ENCODE measurements at regions not wholly inside any gene's neighbourhood (a gene's known extent, or its start where the extent isn't known, plus 50 kb on each side); places are given as distances from the start of the nearest gene placed in this dataset.

- ChIA-PET SMC1A (ENCODE audit: uncharacterized antibody, unreplicated experiment) (no interaction called here), POLR2A (no interaction called here), CTCF (interaction anchor here (0.6 to 1.0 kb wide), 2 partner anchors 65 to 433 kb away, joined by 3 to 8 read pairs; no protein-coding TSS in a partner anchor), RAD21 (ENCODE audit: unreplicated experiment) (no interaction called here)
- intact Hi-C loops (cut with micrococcal nuclease; ENCODE audit: unreplicated experiment) = no loop called here
- no peak for ATAC-seq
- H3K4me2 ChIP-seq (ENCODE audit: control insufficient read depth, insufficient read depth) = no peak overlapping the region
- H2AFZ ChIP-seq (ENCODE audit: control insufficient read depth, low read depth, low read length) = no peak overlapping the region
- no peak for DNase-seq (ENCODE audit: low read depth, low spot score)
- no peaks in the 10 kb centered on the region for H3K36me3 ChIP-seq (ENCODE audit: control insufficient read depth in 2 of 2, insufficient read depth in 2 of 2, low read length in 1 of 2)
- BruUV-seq (replicated peaks) = no TSS peak
- no peaks in the 10 kb centered on the region for H3K79me2 ChIP-seq (ENCODE audit: control insufficient read depth, insufficient read depth, low read length)
- no peaks in the 10 kb centered on the region for H4K20me1 ChIP-seq (ENCODE audit: control insufficient read depth, insufficient read depth)
- H3K27ac ChIP-seq (ENCODE audit: control insufficient read depth, insufficient read depth) = no peak overlapping the region
- no peak overlapping the region for H3K4me3 ChIP-seq
- no peaks in the 10 kb centered on the region for H3K27me3 ChIP-seq (replicated peaks in 1 of 2; ENCODE audit: control insufficient read depth in 2 of 2, insufficient read depth in 2 of 2, low read length in 1 of 2)
- no peak overlapping the region for H3K9ac ChIP-seq (ENCODE audit: control insufficient read depth, insufficient read depth, low read length)
- H3K9me3 ChIP-seq (replicated peaks; ENCODE audit: control insufficient read depth, insufficient read depth, low read length) = no peaks in the 10 kb centered on the region
- H3K4me1 ChIP-seq (ENCODE audit: control insufficient read depth, insufficient read depth, low read length) = no peaks in the 10 kb centered on the region
- in situ Hi-C loops (cut with MboI) = no loop called here
- FAIRE-seq = no peak
- WGBS (ENCODE audit: insufficient coverage, insufficient replicate concordance, low lambda C conversion rate, missing lambda C conversion rate) = 81% methylated on average over 1 of the region's 1 CpG
- TF ChIP-seq IRF3 (IDR thresholded peaks at IDR 0.05) (no peak), YY1 (IDR thresholded peaks at IDR 0.05; ENCODE audit: low read depth, low read length) (no peak), ZBED1 (IDR thresholded peaks at IDR 0.05; ENCODE audit: borderline replicate concordance) (no peak), CHD2 (IDR thresholded peaks at IDR 0.05; ENCODE audit: borderline replicate concordance, low read depth, low read length) (no peak), SIN3A (IDR thresholded peaks at IDR 0.05; ENCODE audit: low read depth, low read length) (no peak), STAT3 (IDR thresholded peaks at IDR 0.05; ENCODE audit: low read depth, low read length) (no peak), MTA3 (IDR thresholded peaks at IDR 0.05; ENCODE audit: borderline replicate concordance, low read length) (no peak), GATAD2B (conservative IDR thresholded peaks at IDR 0.05; ENCODE audit: low read depth) (no peak), NBN (IDR thresholded peaks at IDR 0.05) (no peak), ZBTB4 (CRISPR knock-in tag; IDR thresholded peaks at IDR 0.05) (no peak), USF1 (IDR thresholded peaks at IDR 0.05; ENCODE audit: borderline replicate concordance, extremely low read length, insufficient read depth, low read depth, low read length) (no peak), RELA (IDR thresholded peaks at IDR 0.05; ENCODE audit: borderline replicate concordance, partially characterized antibody) (no peak), TAF1 (IDR thresholded peaks at IDR 0.05; ENCODE audit: borderline replicate concordance, low read depth, low read length) (no peak)
- TF ChIP-seq, protein P1, sequence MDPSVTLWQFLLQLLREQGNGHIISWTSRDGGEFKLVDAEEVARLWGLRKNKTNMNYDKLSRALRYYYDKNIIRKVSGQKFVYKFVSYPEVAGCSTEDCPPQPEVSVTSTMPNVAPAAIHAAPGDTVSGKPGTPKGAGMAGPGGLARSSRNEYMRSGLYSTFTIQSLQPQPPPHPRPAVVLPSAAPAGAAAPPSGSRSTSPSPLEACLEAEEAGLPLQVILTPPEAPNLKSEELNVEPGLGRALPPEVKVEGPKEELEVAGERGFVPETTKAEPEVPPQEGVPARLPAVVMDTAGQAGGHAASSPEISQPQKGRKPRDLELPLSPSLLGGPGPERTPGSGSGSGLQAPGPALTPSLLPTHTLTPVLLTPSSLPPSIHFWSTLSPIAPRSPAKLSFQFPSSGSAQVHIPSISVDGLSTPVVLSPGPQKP (IDR thresholded peaks at IDR 0.05; ENCODE audit: low read depth, low read length) = no peak
These were observed 68.3 kb upstream of the RXFP2 start for GRCh38 chr13:31670831-31671617.

Data from GM12878 (cell line).